CD4-positive, alpha-beta T cell treated with Interferon gamma for 1 hour (primary cell): ENCODE measurements at regions not wholly inside any gene's neighbourhood (a gene's known extent, or its start where the extent isn't known, plus 50 kb on each side); places are given as distances from the start of the nearest gene placed in this dataset.
"Not testable (repeated sequence)": the region's sequence is repeated elsewhere in the genome, so short reads cannot be mapped to it uniquely, and the experiment has no call there.

Experiments
- DNase-seq: peaks from one replicate; pipeline ENCODE4 v3.0.0-alpha.2; 2020

- no peak for DNase-seq
These were observed 52.3 kb upstream of the PTPN12 start for GRCh38 chr7:77484785-77485184.

- peak; percentile 25 for DNase-seq
These were observed 55.1 kb upstream of the PTPN12 start for GRCh38 chr7:77482015-77482414.

GRCh38 chr7:77481615-77482014 is 55.5 kb upstream of the PTPN12 start:
- DNase-seq = no peak

GRCh38 chr7:77480102-77480627 is 56.9 kb upstream of the PTPN12 start:
- DNase-seq = not testable (repeated sequence)

GRCh38 chr7:77479536-77480088 is 57.5 kb upstream of the PTPN12 start:
- DNase-seq = no peak

- DNase-seq = no peak
These were observed 60.2 kb upstream of the PTPN12 start for GRCh38 chr7:77476871-77477270.

- DNase-seq = no peak
These were observed 59.0 kb upstream of the GSAP start for GRCh38 chr7:77475181-77475580.

- DNase-seq = no peak
These were observed 58.6 kb upstream of the GSAP start for GRCh38 chr7:77474756-77475155.

- no peak for DNase-seq
These were observed 57.3 kb upstream of the GSAP start for GRCh38 chr7:77473229-77474005.

- no peak for DNase-seq
These were observed 53.8 kb upstream of the GSAP start for GRCh38 chr7:77469927-77470326.

- DNase-seq = peak; percentile 34
These were observed 51.3 kb upstream of the GSAP start for GRCh38 chr7:77467408-77467807.

- DNase-seq = no peak
These were observed 50.3 kb upstream of the GSAP start for GRCh38 chr7:77466450-77466849.
